NB4 (cell line): ENCODE measurements at regions not wholly inside any gene's neighbourhood (a gene's known extent, or its start where the extent isn't known, plus 50 kb on each side); places are given as distances from the start of the nearest gene placed in this dataset.

ENCODE experiments used
- DNase-seq: peaks from one replicate; pipeline ENCODE4 v3.0.0; 2010; ENCODE audit warnings: low read depth
- H3K4me3 ChIP-seq: one replicate; pipeline ENCODE4 v1.5.1; 2011; ENCODE audit warnings: mild to moderate bottlenecking, low read depth, low read length, moderate library complexity
- MYC ChIP-seq: IDR thresholded peaks from 2 replicates; pipeline ENCODE4 v1.6.1; 2011; ENCODE audit warnings: low read depth, low read length
- POLR2A ChIP-seq: IDR thresholded peaks from 2 replicates; pipeline ENCODE4 v1.6.1; 2011; ENCODE audit warnings: mild to moderate bottlenecking; ENCODE audit not compliant: insufficient read length; ENCODE audit errors: extremely low read depth
- TF ChIP-seq, protein P1 (sequence below): IDR thresholded peaks from one replicate; pipeline ENCODE4 v1.5.1; 2012; ENCODE audit warnings: low read depth, low read length
- TF ChIP-seq, protein P2 (sequence below): IDR thresholded peaks from 2 replicates; pipeline ENCODE4 v1.6.1; 2011; ENCODE audit warnings: low read depth, low read length

DNA sequence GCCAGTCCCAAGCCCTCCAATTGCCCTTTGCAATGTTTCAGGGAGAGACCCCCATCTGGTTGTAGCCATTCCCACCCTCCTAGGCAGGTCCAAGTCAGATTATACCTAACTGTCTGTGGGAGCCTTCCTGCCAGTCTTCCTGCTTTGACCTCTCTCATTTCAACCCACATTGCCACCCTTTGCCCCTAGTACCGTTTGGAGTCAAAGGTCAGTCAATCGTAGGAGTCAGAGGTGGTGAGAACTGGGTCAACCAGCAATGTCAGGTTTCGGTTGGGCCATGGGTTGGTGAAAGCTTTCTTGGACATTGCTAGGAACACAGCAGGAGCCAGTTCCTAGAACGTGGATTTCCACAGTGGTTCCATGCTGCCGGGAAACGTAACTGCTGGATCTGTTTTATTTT lies 269.4 kb upstream of the GHITM start:
- TF ChIP-seq POLR2A (no peak), MYC (no peak)
- TF ChIP-seq, protein P1, sequence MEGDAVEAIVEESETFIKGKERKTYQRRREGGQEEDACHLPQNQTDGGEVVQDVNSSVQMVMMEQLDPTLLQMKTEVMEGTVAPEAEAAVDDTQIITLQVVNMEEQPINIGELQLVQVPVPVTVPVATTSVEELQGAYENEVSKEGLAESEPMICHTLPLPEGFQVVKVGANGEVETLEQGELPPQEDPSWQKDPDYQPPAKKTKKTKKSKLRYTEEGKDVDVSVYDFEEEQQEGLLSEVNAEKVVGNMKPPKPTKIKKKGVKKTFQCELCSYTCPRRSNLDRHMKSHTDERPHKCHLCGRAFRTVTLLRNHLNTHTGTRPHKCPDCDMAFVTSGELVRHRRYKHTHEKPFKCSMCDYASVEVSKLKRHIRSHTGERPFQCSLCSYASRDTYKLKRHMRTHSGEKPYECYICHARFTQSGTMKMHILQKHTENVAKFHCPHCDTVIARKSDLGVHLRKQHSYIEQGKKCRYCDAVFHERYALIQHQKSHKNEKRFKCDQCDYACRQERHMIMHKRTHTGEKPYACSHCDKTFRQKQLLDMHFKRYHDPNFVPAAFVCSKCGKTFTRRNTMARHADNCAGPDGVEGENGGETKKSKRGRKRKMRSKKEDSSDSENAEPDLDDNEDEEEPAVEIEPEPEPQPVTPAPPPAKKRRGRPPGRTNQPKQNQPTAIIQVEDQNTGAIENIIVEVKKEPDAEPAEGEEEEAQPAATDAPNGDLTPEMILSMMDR = no peak
- TF ChIP-seq, protein P2, sequence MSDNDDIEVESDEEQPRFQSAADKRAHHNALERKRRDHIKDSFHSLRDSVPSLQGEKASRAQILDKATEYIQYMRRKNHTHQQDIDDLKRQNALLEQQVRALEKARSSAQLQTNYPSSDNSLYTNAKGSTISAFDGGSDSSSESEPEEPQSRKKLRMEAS = no peak
- H3K4me3 ChIP-seq = no peak overlapping the region
- no peak for DNase-seq

DNA sequence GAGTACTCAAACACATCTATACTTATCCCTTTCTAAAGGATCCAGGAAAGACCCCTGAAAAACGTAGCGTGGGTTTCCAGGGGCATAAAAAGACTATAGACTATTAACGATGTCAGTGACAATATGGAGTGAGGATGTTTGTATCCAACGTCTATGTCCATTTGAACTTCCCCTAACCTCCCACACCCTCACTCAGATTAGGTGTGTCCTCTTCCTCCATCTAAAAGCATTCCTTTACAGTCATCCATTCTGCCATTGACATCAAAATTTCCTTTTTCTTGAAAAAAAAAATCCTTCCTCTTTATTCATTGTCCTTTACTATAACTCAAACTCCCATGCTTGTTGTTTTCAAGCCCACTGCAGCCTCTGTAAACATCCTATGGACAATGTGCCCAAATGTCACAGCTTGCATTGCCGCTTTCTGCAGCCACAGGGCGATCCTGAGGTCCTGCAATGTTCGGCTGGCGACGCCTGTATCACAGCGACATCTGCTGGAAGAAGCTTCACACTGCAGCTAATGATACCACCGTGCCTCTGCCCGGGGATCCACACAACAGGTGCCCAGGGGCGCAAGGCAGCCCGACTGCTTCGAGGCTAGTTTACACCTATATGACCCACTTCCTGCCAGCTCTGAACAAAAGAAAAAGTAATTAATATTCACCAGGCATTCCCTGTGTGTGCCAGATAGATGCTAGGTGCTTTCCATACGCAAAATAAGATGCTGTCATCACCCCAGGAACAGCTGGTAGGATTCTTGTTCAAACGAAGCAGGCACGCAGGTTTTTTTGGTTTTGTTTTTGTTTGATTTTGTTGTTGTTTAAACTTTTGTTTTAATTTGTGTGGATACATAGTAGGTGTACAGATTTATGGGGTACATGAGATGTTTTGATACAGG lies 267.9 kb upstream of the GHITM start:
- DNase-seq = peak; percentile 77
- no peak for TF ChIP-seq MYC
- TF ChIP-seq, protein P1 = peak; percentile 95
- no peak overlapping the region for H3K4me3 ChIP-seq

DNA sequence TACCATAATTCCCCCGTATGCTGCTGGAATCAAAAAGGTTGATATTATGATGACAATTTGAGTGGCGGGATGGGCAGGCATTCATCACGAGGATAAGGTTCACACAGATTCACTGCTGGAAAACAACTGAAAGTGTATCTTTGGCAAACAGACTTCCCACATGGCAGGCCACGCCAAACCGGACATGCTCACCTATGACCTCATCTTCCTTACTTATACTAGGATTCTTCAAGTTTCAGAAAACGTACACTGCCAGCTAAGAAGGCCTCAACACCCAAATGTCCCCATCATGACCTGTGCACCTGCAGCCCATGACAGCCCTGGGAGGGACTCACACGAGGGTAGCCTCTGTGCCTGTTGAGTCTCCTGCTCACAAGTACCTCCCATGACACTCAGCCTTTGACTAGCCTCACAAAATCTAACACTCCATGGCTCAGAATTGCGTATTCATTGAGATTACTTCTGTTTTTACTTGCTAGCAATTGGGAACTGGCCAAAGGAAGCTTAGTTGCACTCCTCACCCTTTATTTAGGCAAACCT lies 259.0 kb upstream of the GHITM start:
- no peak for DNase-seq
- TF ChIP-seq, protein P2 = no peak
- TF ChIP-seq POLR2A (no peak), MYC (no peak)
- TF ChIP-seq, protein P1 = no peak
- no peak overlapping the region for H3K4me3 ChIP-seq

GRCh38 chr10:83881661-83882060 lies 257.6 kb upstream of the GHITM start:
- DNase-seq = no peak
- TF ChIP-seq POLR2A (no peak), MYC (no peak)
- TF ChIP-seq, protein P1 = no peak
- TF ChIP-seq, protein P2 = no peak
- H3K4me3 ChIP-seq = no peak overlapping the region

- H3K4me3 ChIP-seq = no peak overlapping the region
- no peak for DNase-seq
- TF ChIP-seq, protein P1 = no peak
- TF ChIP-seq, protein P2 = no peak
- TF ChIP-seq POLR2A (no peak), MYC (no peak)
These were observed 252.4 kb upstream of the GHITM start for GRCh38 chr10:83886871-83887270.
